Spinal cord (tissue), 9 donors: ENCODE measurements at regions not wholly inside any gene's neighbourhood (a gene's known extent, or its start where the extent isn't known, plus 50 kb on each side); places are given as distances from the start of the nearest gene placed in this dataset.
A peak's percentile ranks its signal among the peaks of the same experiment; 100 is the strongest.

Source experiments
- DNase-seq, 6 donors: peaks; one replicate each; pipeline versions ENCODE4 v3.0.0 to v3.0.0-alpha.2; 2013 to 2015; ENCODE audit warnings: low spot score in 6 of 6, low read depth in 4 of 6
- H3K27ac ChIP-seq: one replicate; pipeline ENCODE4 v1.5.1; 2013; ENCODE audit warnings: low read depth, low read length, control low read depth
- H3K27me3 ChIP-seq: one replicate; pipeline ENCODE4 v1.6.1; 2013; ENCODE audit warnings: low read length; ENCODE audit not compliant: control insufficient read depth, insufficient read depth
- H3K36me3 ChIP-seq: one replicate; pipeline ENCODE4 v1.6.1; 2013; ENCODE audit warnings: low read length; ENCODE audit not compliant: control insufficient read depth, insufficient read depth
- H3K4me1 ChIP-seq: one replicate; pipeline ENCODE4 v1.6.1; 2013; ENCODE audit warnings: low read length; ENCODE audit not compliant: control insufficient read depth, insufficient read depth
- H3K4me3 ChIP-seq: one replicate; pipeline ENCODE4 v1.5.1; 2013; ENCODE audit warnings: low read depth, low read length, control low read depth
- H3K9me3 ChIP-seq: one replicate; pipeline ENCODE4 v1.6.1; 2013; ENCODE audit warnings: low read length; ENCODE audit not compliant: control insufficient read depth, insufficient read depth
- WGBS: methylation state at CpG from one replicate; pipeline ENCODE4 v1.1.5; 2013; ENCODE audit warnings: missing lambda C conversion rate; ENCODE audit not compliant: insufficient coverage; 5-methylcytosine and 5-hydroxymethylcytosine counted together
- donor health status: healthy.

DNA sequence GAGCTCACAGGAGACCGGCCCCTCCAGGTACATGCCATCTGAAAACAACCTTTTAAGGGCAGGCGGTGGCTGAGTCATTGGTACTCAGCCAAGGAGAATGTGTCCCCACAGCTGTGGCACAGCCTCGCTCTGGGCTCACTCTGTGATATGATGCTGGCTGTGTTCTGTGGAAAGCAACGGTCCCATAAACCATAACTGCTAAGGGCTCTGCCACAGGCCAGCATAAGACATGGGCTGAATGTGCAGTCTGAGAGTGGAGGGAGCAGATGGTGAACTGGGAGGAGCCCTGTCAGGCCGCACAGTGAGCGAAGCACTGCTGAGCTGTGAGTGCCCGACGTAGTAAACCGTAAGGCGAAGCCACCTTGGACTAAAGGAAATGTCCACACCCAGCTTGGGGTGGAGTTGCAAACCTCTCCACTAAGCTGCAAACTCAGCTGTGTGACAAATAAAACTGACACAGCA is 375.8 kb downstream of the THBS2 start:
- peak in 1 of 6 donors; percentile 73 for DNase-seq
- H3K4me1 ChIP-seq = peaks cover 7% of the 10 kb centered on the region
- peaks cover 2% of the 10 kb centered on the region for H3K27me3 ChIP-seq
- no peaks in the 10 kb centered on the region for H3K36me3 ChIP-seq
- H3K9me3 ChIP-seq = no peaks in the 10 kb centered on the region
- no peak overlapping the region for H3K4me3 ChIP-seq
- H3K27ac ChIP-seq = no peak overlapping the region
- WGBS = 47% methylated on average over 9 of the region's 10 CpGs

DNA sequence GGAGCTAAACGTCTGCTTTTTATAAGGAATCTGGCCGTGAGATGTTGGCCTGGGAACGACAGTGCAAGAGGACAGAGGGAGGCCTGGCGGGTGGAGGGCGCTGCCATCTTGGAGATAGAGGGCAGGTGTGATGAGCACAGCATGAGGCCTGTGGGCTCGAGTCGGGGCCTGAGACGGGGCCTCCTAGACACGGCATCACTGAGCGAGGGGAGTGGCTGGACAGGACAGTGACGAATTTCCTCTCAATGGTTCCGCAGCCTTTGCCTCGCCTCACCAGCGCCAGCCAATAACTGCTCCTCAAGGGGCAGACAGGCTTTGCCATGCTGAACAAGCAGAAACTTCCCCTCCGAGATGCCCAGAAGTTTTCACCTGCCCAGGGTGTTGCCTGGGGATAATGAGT is 376.7 kb downstream of the THBS2 start:
- Histone ChIP-seq H3K36me3 (no peaks in the 10 kb centered on the region), H3K27me3 (peaks cover 2% of the 10 kb centered on the region), H3K27ac (no peak overlapping the region), H3K4me3 (no peak overlapping the region), H3K9me3 (no peaks in the 10 kb centered on the region), H3K4me1 (peaks cover 7% of the 10 kb centered on the region)
- DNase-seq = no peak
- WGBS = 57% methylated on average over 11 of the region's 15 CpGs

DNA sequence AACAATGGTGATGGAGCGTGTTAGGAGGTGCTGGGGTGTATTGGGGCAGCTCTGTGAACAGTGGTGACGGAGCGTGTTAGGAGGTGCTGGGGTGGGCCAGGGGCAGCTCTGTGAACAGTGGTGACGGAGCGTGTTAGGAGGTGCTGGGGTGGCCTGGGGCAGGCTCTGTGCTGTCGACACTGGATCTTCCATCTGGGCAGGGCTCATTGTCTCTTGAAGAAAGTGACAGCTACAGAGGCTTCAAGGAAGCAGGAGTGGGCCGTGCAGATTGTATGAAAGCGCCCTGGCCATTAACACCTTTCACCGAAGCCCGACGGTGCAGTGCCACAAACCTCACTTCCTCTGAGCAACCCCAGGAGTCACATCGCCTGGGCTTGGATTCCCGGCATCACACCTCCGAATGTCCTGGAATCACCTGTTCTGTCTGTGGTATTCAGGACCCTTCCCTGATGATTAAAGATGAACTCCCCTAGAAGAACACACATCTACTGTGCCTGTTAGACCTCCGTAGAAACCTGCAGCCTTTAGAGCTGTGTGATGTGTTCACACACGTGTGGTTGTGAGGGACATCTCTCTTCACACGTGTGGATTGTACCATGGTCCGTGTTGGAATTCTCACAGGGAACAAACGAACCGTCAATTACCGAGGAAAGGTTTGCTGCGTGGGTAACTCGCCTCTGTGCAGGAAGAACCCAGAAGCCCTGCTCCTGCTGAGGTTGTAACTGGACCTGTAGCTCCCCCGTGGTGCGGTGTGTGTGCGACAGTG is 377.7 kb downstream of the THBS2 start:
- 97% methylated on average over 24 of the region's 26 CpGs for WGBS
- Histone ChIP-seq H3K27me3 (peaks cover 4% of the 10 kb centered on the region), H3K4me1 (peaks cover 10% of the 10 kb centered on the region), H3K4me3 (no peak overlapping the region), H3K9me3 (no peaks in the 10 kb centered on the region), H3K36me3 (no peaks in the 10 kb centered on the region), H3K27ac (no peak overlapping the region)
- no peak for DNase-seq

DNA sequence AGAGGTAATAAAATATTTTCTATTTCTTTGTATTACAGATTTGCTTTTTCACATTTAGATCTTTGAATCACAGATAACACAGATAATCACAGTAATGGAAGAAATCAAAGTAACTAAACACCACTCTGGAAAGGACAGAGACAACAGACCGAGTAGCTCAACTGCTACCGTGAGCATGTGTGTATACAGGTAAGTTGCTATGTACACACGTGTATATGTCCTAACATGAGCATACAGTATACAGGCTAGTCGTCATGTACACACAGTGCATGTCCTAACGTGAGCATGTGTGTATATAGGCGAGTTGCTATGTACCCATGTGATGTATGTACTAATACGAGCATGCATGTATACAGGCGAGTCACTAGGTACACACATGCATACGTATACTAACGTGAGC is 379.0 kb downstream of the THBS2 start:
- Histone ChIP-seq H3K27ac (no peak overlapping the region), H3K27me3 (peaks cover 4% of the 10 kb centered on the region), H3K4me1 (peaks cover 10% of the 10 kb centered on the region), H3K36me3 (no peaks in the 10 kb centered on the region), H3K4me3 (no peak overlapping the region), H3K9me3 (no peaks in the 10 kb centered on the region)
- DNase-seq = no peak
- 96% methylated on average over 5 of the region's 10 CpGs for WGBS

DNA sequence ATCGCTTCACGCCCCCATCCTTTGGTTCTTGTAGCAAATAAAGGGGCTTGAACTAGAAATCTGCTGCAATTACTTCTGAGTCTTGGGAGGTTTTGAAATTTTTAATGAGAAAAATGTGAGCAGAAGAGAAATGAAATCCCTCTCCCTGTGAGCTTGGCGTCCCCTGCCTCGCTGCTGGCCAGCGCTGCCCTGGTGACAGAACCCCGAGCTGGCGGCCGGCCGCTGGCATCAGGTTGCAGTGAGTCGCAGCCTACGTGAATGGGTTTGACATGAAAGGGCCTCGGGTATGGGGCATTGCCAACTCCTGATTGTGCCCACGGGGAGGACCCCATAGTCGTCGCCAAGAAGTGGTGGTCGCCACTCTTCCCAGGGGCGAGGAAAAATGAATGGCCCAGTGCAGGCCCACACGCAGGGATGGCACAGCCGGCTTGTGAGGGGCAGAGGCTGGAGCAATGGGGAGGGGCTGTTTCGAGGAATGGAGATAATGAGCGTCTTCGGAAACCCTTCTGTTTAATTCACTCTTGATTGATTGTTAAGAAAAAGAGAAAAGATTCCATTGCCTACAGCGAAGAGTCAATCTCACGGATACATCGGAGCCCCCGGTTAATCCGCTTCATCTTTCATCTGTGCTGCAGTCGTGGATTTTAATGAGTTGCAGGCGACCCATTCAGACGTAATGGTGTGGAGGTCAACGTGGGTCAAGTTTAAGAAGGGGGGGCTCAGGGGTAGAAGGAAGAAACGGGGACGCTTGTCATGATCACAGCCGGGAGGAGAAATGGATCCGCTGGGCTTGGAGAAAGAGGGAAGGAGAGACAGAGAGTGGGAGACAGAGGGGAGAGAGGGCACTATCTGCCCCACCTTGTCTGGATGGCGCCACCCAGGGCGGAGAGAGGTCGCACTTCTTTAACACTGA is 380.1 kb downstream of the THBS2 start:
- Histone ChIP-seq H3K4me1 (peaks cover 10% of the 10 kb centered on the region), H3K36me3 (no peaks in the 10 kb centered on the region), H3K4me3 (no peak overlapping the region), H3K9me3 (no peaks in the 10 kb centered on the region), H3K27me3 (peaks cover 4% of the 10 kb centered on the region), H3K27ac (no peak overlapping the region)
- 50% methylated on average over 33 of the region's 38 CpGs for whole genome bisulfite sequencing
- DNase-seq = no peak

DNA sequence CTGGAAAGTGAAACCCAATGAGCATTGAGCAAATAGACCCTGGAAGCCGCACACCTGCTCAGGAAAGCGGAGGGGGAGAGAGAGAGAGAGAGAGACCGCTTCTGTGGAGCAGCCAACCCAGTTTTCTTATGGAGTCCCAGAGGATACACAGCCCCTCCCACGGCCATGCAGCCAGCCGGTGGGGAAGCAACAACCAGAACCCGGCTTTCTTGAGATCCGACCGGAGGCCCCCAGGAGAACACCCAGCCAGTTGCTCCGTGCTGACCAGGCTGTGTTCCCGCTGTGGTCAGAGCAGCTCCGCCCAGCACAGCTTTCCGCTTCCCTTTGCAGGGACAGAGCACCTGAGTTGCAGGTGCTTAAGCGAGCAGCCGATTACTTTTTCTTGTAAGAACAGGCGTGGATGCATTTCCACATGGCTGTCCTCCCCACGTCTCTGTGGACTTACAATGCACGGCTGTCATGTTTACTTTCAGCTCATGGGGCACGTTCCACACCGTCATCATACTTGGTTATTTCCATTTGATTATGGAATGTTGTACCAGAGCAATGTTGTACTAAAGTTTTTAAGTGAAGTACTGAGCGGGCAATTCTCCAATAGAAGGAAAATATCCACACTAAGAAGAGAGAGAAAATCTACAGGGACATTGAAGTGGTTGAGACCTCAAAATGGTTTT is 381.9 kb downstream of the THBS2 start:
- DNase-seq = no peak
- 66% methylated on average over 12 of the region's 20 CpGs for WGBS
- Histone ChIP-seq H3K36me3 (no peaks in the 10 kb centered on the region), H3K27me3 (peaks cover 2% of the 10 kb centered on the region), H3K27ac (no peak overlapping the region), H3K4me3 (no peak overlapping the region), H3K9me3 (no peaks in the 10 kb centered on the region), H3K4me1 (peaks cover 4% of the 10 kb centered on the region)

DNA sequence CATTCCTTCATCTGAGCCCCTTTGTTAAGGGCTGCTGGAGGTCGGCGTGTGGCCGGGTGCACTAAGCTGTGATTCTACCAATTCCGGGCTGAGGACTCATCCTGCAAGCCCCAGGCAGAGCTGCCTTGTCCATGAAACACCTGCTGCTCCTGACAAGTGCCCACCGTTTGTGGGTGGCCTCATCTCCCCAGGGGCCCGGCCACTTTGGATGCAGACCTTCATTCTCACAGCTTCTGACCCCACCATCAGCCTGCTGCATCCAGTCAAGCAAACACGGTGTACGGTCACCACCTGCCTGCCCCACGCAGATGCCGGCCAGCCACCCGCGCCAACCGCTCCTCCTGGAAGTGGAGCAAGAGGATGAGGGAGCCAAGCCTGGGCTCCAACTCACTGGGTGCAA is 382.7 kb downstream of the THBS2 start:
- Histone ChIP-seq H3K27me3 (peaks cover 2% of the 10 kb centered on the region), H3K4me3 (no peak overlapping the region), H3K4me1 (peaks cover 4% of the 10 kb centered on the region), H3K27ac (no peak overlapping the region), H3K36me3 (no peaks in the 10 kb centered on the region), H3K9me3 (no peaks in the 10 kb centered on the region)
- no peak for DNase-seq
- 81% methylated on average over 13 of the region's 13 CpGs for WGBS

DNA sequence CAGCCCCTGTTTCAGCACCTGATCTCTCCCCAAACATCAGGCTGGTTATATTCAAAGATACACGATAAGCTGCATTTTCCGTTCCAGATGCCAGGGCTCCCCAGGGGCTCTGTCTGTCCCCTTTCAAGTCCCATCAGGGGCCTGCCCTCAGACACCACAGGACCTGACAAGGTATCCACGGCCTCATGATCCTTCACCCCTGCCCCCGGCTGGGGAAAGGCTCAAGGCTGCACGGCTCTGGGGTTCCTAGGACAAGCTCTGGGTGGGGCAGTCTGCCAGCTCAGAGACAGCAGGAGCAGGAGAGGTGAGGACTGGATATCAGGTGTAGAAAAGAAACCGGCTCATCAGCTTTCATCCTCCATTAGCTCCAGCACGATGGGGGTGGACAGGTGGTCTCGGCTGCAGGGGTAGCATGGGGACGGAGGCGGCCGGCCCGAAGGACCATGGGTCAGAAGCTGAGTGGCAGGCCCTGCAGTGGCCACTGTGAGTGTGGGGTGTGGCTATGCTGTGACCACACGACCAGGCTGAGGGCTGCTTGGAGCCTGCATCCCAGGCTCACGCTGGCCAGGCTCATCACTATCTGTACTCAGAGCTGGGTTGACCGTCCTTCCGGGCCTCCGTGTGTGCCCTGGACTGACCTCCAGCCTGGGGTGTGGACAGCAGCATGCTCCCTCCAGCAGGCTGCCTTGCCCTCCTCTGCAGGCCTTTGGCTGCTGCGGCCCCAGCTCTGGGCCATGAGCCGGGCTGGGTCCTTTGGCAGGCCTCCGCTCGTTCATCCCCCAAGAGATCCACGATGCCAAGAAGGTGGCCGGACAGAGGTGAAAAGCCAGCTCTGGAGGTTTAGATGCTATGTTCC is 386.2 kb downstream of the THBS2 start:
- Histone ChIP-seq H3K27ac (no peak overlapping the region), H3K36me3 (no peaks in the 10 kb centered on the region), H3K27me3 (peaks cover 2% of the 10 kb centered on the region), H3K4me3 (no peak overlapping the region), H3K4me1 (peaks cover 4% of the 10 kb centered on the region), H3K9me3 (no peaks in the 10 kb centered on the region)
- DNase-seq = no peak
- 86% methylated on average over 23 of the region's 23 CpGs for WGBS

DNA sequence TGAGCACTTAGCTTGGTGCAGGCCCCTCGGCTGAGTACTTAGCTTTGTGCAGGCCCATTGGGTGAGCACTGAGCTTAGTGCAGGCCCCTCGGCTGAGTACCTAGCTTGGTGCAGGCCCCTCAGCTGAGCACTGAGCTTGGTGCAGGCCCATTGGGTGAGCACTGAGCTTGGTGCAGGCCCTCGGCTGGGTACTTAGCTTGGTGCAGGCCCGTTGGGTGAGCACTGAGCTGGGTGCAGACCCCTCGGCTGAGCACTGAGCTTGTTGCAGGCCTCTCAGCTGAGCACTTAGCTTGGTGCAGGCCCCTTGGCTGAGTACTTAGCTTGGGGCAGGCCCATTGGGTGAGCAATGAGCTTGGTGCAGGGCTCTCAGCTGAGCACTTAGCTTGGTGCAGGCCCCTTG is 387.1 kb downstream of the THBS2 start:
- no peak overlapping the region for H3K27ac ChIP-seq
- H3K4me3 ChIP-seq = no peak overlapping the region
- peaks cover under 1% of the 10 kb centered on the region for H3K4me1 ChIP-seq
- WGBS = 85% methylated on average over 5 of the region's 5 CpGs
- H3K27me3 ChIP-seq = peaks cover 2% of the 10 kb centered on the region
- no peak for DNase-seq
- H3K36me3 ChIP-seq = no peaks in the 10 kb centered on the region
- no peaks in the 10 kb centered on the region for H3K9me3 ChIP-seq
